ENCODE measurements at regions not wholly inside any gene's neighbourhood (a gene's known extent, or its start where the extent isn't known, plus 50 kb on each side); places are given as distances from the start of the nearest gene placed in this dataset.

GRCh38 chr9:78541868-78542443 is 245.0 kb downstream of the PSAT1 start:
- Histone ChIP-seq H3K4me1 (ENCODE audit: insufficient read depth, low read length) (no peaks in the 10 kb centered on the region), H3K4me3 (ENCODE audit: low read length) (no peak overlapping the region), H3K36me3 (ENCODE audit: insufficient read depth, low read length) (no peaks in the 10 kb centered on the region), H3K27ac (ENCODE audit: low read depth, low read length) (no peak overlapping the region), H3K9me3 (ENCODE audit: low read length) (no peaks in the 10 kb centered on the region), H3K27me3 (ENCODE audit: insufficient read depth, low read length, poor library complexity, severe bottlenecking) (no peaks in the 10 kb centered on the region)
- H3K36me3 Mint-ChIP-seq: no peaks in the 10 kb centered on the region
- peaks cover 0 to 3% (median 0%) of the 10 kb centered on the region in 5 donors for H3K9me3 Mint-ChIP-seq
- DNase-seq: no peak
- no peaks in the 10 kb centered on the region for H3K4me1 Mint-ChIP-seq
- H3K27me3 Mint-ChIP-seq: peaks cover 0 to 7% of the 10 kb centered on the region in 2 donors
- ChIA-PET POLR2A (no interaction called here), CTCF (no interaction called here)
- H3K4me3 Mint-ChIP-seq: no peak overlapping the region
- no peak overlapping the region for H3K27ac Mint-ChIP-seq

- Mint-ChIP-seq H3K27me3 (peaks cover 0 to 7% of the 10 kb centered on the region in 2 donors), H3K36me3 (no peaks in the 10 kb centered on the region), H3K9me3 (peaks cover 0 to 3% (median 0%) of the 10 kb centered on the region in 5 donors), H3K4me3 (no peak overlapping the region), H3K4me1 (no peaks in the 10 kb centered on the region), H3K27ac (no peak overlapping the region)
- H3K9me3 ChIP-seq (ENCODE audit: low read length): no peaks in the 10 kb centered on the region
- no peaks in the 10 kb centered on the region for H3K36me3 ChIP-seq (ENCODE audit: insufficient read depth, low read length)
- no peak overlapping the region for H3K4me3 ChIP-seq (ENCODE audit: low read length)
- ChIA-PET POLR2A (no interaction called here), CTCF (no interaction called here)
- H3K27ac ChIP-seq (ENCODE audit: low read depth, low read length): no peak overlapping the region
- no peak for DNase-seq
- H3K4me1 ChIP-seq (ENCODE audit: insufficient read depth, low read length): no peaks in the 10 kb centered on the region
- H3K27me3 ChIP-seq (ENCODE audit: insufficient read depth, low read length, poor library complexity, severe bottlenecking): no peaks in the 10 kb centered on the region
Measured at GRCh38 chr9:78542491-78543181, 245.7 kb downstream of the PSAT1 start.

GRCh38 chr9:78543353-78543752 is 246.4 kb downstream of the PSAT1 start:
- no peak for DNase-seq
- H3K27ac Mint-ChIP-seq: peak overlapping the region in 1 of 8 donors; percentile 42
- no peak overlapping the region for H3K4me3 ChIP-seq (ENCODE audit: low read length)

GRCh38 chr9:78544230-78544629 is 247.3 kb downstream of the PSAT1 start:
- no peak for DNase-seq
- Mint-ChIP-seq H3K9me3 (peaks cover 0 to 3% (median 0%) of the 10 kb centered on the region in 5 donors), H3K27ac (no peak overlapping the region), H3K4me3 (no peak overlapping the region), H3K4me1 (no peaks in the 10 kb centered on the region), H3K36me3 (no peaks in the 10 kb centered on the region), H3K27me3 (peaks cover 0 to 7% of the 10 kb centered on the region in 2 donors)
- CTCF ChIA-PET: no interaction called here
- POLR2A ChIA-PET: no interaction called here
- Histone ChIP-seq H3K36me3 (ENCODE audit: insufficient read depth, low read length) (no peaks in the 10 kb centered on the region), H3K27me3 (ENCODE audit: insufficient read depth, low read length, poor library complexity, severe bottlenecking) (no peaks in the 10 kb centered on the region), H3K27ac (ENCODE audit: low read depth, low read length) (no peak overlapping the region), H3K9me3 (ENCODE audit: low read length) (no peaks in the 10 kb centered on the region), H3K4me1 (ENCODE audit: insufficient read depth, low read length) (no peaks in the 10 kb centered on the region), H3K4me3 (ENCODE audit: low read length) (no peak overlapping the region)

More at GRCh38 chr9:78543353-78543752, 246.4 kb downstream of the PSAT1 start:
- H3K4me1 ChIP-seq (ENCODE audit: insufficient read depth, low read length): no peaks in the 10 kb centered on the region
- H3K36me3 Mint-ChIP-seq: no peaks in the 10 kb centered on the region
- H3K9me3 Mint-ChIP-seq: peaks cover 0 to 3% (median 0%) of the 10 kb centered on the region in 5 donors
- H3K9me3 ChIP-seq (ENCODE audit: low read length): no peaks in the 10 kb centered on the region
- no peaks in the 10 kb centered on the region for H3K27me3 ChIP-seq (ENCODE audit: insufficient read depth, low read length, poor library complexity, severe bottlenecking)
- peaks cover 0 to 7% of the 10 kb centered on the region in 2 donors for H3K27me3 Mint-ChIP-seq
- ChIA-PET CTCF (no interaction called here), POLR2A (no interaction called here)
- H3K36me3 ChIP-seq (ENCODE audit: insufficient read depth, low read length): no peaks in the 10 kb centered on the region
- no peak overlapping the region for H3K27ac ChIP-seq (ENCODE audit: low read depth, low read length)
- H3K4me1 Mint-ChIP-seq: no peaks in the 10 kb centered on the region
- H3K4me3 Mint-ChIP-seq: peak overlapping the region in 1 of 7 donors; percentile 15

- CTCF ChIA-PET: no interaction called here
- Mint-ChIP-seq H3K4me1 (no peaks in the 10 kb centered on the region), H3K4me3 (no peak overlapping the region), H3K36me3 (no peaks in the 10 kb centered on the region), H3K27ac (no peak overlapping the region), H3K27me3 (peaks cover 0 to 5% of the 10 kb centered on the region in 2 donors), H3K9me3 (peaks cover 0 to 3% (median 1%) of the 10 kb centered on the region in 5 donors)
- POLR2A ChIA-PET: no interaction called here
- Histone ChIP-seq H3K27me3 (ENCODE audit: insufficient read depth, low read length, poor library complexity, severe bottlenecking) (no peaks in the 10 kb centered on the region), H3K4me3 (ENCODE audit: low read length) (no peak overlapping the region), H3K4me1 (ENCODE audit: insufficient read depth, low read length) (no peaks in the 10 kb centered on the region), H3K27ac (ENCODE audit: low read depth, low read length) (no peak overlapping the region), H3K36me3 (ENCODE audit: insufficient read depth, low read length) (no peaks in the 10 kb centered on the region), H3K9me3 (ENCODE audit: low read length) (no peaks in the 10 kb centered on the region)
- no peak for DNase-seq
Measured at GRCh38 chr9:78547831-78548230, 250.9 kb downstream of the PSAT1 start.

GRCh38 chr9:78548670-78549069 is 251.7 kb downstream of the PSAT1 start:
- Mint-ChIP-seq H3K9me3 (peaks cover 0 to 3% (median 0%) of the 10 kb centered on the region in 5 donors), H3K4me1 (no peaks in the 10 kb centered on the region), H3K27me3 (peaks cover 0 to 3% of the 10 kb centered on the region in 2 donors), H3K36me3 (no peaks in the 10 kb centered on the region), H3K4me3 (no peak overlapping the region), H3K27ac (no peak overlapping the region)
- Histone ChIP-seq H3K27me3 (ENCODE audit: insufficient read depth, low read length, poor library complexity, severe bottlenecking) (no peaks in the 10 kb centered on the region), H3K36me3 (ENCODE audit: insufficient read depth, low read length) (no peaks in the 10 kb centered on the region), H3K4me1 (ENCODE audit: insufficient read depth, low read length) (no peaks in the 10 kb centered on the region), H3K9me3 (ENCODE audit: low read length) (no peaks in the 10 kb centered on the region), H3K4me3 (ENCODE audit: low read length) (no peak overlapping the region), H3K27ac (ENCODE audit: low read depth, low read length) (no peak overlapping the region)
- CTCF ChIA-PET: no interaction called here
- POLR2A ChIA-PET: no interaction called here
- DNase-seq: no peak

GRCh38 chr9:78549711-78550110 is 252.8 kb downstream of the PSAT1 start:
- no peak overlapping the region for H3K4me3 Mint-ChIP-seq
- peaks cover 0 to 3% (median 0%) of the 10 kb centered on the region in 5 donors for H3K9me3 Mint-ChIP-seq
- Histone ChIP-seq H3K27me3 (ENCODE audit: insufficient read depth, low read length, poor library complexity, severe bottlenecking) (no peaks in the 10 kb centered on the region), H3K9me3 (ENCODE audit: low read length) (no peaks in the 10 kb centered on the region), H3K27ac (ENCODE audit: low read depth, low read length) (no peak overlapping the region), H3K4me3 (ENCODE audit: low read length) (no peak overlapping the region), H3K36me3 (ENCODE audit: insufficient read depth, low read length) (no peaks in the 10 kb centered on the region), H3K4me1 (ENCODE audit: insufficient read depth, low read length) (no peaks in the 10 kb centered on the region)
- ChIA-PET POLR2A (interaction anchor here (0.6 kb wide), 1 partner anchor 10 kb away, joined by 5 read pairs; no protein-coding TSS in a partner anchor), CTCF (no interaction called here)
- H3K27me3 Mint-ChIP-seq: peaks cover 0 to 3% of the 10 kb centered on the region in 2 donors
- H3K27ac Mint-ChIP-seq: no peak overlapping the region
- H3K36me3 Mint-ChIP-seq: no peaks in the 10 kb centered on the region
- no peaks in the 10 kb centered on the region for H3K4me1 Mint-ChIP-seq
- no peak for DNase-seq

- Mint-ChIP-seq H3K9me3 (peaks cover 0 to 6% (median 2%) of the 10 kb centered on the region in 5 donors), H3K27ac (no peak overlapping the region), H3K27me3 (peaks cover 0 to 4% of the 10 kb centered on the region in 2 donors), H3K36me3 (no peaks in the 10 kb centered on the region), H3K4me1 (no peaks in the 10 kb centered on the region), H3K4me3 (no peak overlapping the region)
- Histone ChIP-seq H3K36me3 (ENCODE audit: insufficient read depth, low read length) (no peaks in the 10 kb centered on the region), H3K27ac (ENCODE audit: low read depth, low read length) (no peak overlapping the region), H3K27me3 (ENCODE audit: insufficient read depth, low read length, poor library complexity, severe bottlenecking) (no peaks in the 10 kb centered on the region), H3K4me1 (ENCODE audit: insufficient read depth, low read length) (no peaks in the 10 kb centered on the region), H3K9me3 (ENCODE audit: low read length) (no peaks in the 10 kb centered on the region), H3K4me3 (ENCODE audit: low read length) (no peak overlapping the region)
- ChIA-PET CTCF (no interaction called here), POLR2A (no interaction called here)
- DNase-seq: no peak
Measured at GRCh38 chr9:78552802-78553201, 255.9 kb downstream of the PSAT1 start.
